HepG2 (cell line): ENCODE measurements at regions not wholly inside any gene's neighbourhood (a gene's known extent, or its start where the extent isn't known, plus 50 kb on each side); places are given as distances from the start of the nearest gene placed in this dataset.

Experiments
- CBFB ChIP-seq: sonication (generic); formaldehyde crosslinking; IDR thresholded peaks from 2 replicates; pipeline ENCODE4 v1.4.0; 2020; ENCODE audit warnings: missing genetic modification reagents
- GABPB1 ChIP-seq: IDR thresholded peaks from 2 replicates; pipeline ENCODE4 v1.6.1; 2016; ENCODE audit warnings: mild to moderate bottlenecking, missing genetic modification reagents, moderate library complexity, missing compliant biosample characterization
- NRL ChIP-seq: sonication (generic); formaldehyde crosslinking; IDR thresholded peaks from 2 replicates; pipeline ENCODE4 v1.5.0; 2020; ENCODE audit warnings: missing genetic modification reagents, mild to moderate bottlenecking, moderate library complexity, borderline replicate concordance
- SALL2 ChIP-seq: sonication (generic); formaldehyde crosslinking; IDR thresholded peaks from 2 replicates; pipeline ENCODE4 v1.8.1; 2023; ENCODE audit warnings: mild to moderate bottlenecking, missing genetic modification reagents, inconsistent platforms
- ZNF354B ChIP-seq: sonication (generic); formaldehyde crosslinking; IDR thresholded peaks from 2 replicates; pipeline ENCODE4 v1.8.0; 2022; ENCODE audit warnings: mild to moderate bottlenecking, missing genetic modification reagents
- TF ChIP-seq, protein P1 (sequence below): sonication (generic); formaldehyde crosslinking; IDR thresholded peaks from 2 replicates; pipeline ENCODE4 v1.5.0; 2020; ENCODE audit warnings: mild to moderate bottlenecking, missing genetic modification reagents, moderate library complexity
- TF ChIP-seq, protein P2 (sequence below), 2 experiments: IDR thresholded peaks; 2 replicates each; pipeline ENCODE4 v1.6.1; 2011 to 2012; ENCODE audit warnings: low read length in 2 of 2, borderline replicate concordance in 1 of 2, low read depth in 1 of 2, mild to moderate bottlenecking in 1 of 2, moderate library complexity in 1 of 2
- TF ChIP-seq, protein P3 (sequence below): sonication (generic); formaldehyde crosslinking; IDR thresholded peaks from 2 replicates; pipeline ENCODE4 v1.4.0; 2020; ENCODE audit warnings: missing genetic modification reagents

- TF ChIP-seq, protein P1, sequence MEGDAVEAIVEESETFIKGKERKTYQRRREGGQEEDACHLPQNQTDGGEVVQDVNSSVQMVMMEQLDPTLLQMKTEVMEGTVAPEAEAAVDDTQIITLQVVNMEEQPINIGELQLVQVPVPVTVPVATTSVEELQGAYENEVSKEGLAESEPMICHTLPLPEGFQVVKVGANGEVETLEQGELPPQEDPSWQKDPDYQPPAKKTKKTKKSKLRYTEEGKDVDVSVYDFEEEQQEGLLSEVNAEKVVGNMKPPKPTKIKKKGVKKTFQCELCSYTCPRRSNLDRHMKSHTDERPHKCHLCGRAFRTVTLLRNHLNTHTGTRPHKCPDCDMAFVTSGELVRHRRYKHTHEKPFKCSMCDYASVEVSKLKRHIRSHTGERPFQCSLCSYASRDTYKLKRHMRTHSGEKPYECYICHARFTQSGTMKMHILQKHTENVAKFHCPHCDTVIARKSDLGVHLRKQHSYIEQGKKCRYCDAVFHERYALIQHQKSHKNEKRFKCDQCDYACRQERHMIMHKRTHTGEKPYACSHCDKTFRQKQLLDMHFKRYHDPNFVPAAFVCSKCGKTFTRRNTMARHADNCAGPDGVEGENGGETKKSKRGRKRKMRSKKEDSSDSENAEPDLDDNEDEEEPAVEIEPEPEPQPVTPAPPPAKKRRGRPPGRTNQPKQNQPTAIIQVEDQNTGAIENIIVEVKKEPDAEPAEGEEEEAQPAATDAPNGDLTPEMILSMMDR (CRISPR knock-in tag) = no peak
- no peak for TF ChIP-seq SALL2 (CRISPR knock-in tag)
- TF ChIP-seq, protein P2, sequence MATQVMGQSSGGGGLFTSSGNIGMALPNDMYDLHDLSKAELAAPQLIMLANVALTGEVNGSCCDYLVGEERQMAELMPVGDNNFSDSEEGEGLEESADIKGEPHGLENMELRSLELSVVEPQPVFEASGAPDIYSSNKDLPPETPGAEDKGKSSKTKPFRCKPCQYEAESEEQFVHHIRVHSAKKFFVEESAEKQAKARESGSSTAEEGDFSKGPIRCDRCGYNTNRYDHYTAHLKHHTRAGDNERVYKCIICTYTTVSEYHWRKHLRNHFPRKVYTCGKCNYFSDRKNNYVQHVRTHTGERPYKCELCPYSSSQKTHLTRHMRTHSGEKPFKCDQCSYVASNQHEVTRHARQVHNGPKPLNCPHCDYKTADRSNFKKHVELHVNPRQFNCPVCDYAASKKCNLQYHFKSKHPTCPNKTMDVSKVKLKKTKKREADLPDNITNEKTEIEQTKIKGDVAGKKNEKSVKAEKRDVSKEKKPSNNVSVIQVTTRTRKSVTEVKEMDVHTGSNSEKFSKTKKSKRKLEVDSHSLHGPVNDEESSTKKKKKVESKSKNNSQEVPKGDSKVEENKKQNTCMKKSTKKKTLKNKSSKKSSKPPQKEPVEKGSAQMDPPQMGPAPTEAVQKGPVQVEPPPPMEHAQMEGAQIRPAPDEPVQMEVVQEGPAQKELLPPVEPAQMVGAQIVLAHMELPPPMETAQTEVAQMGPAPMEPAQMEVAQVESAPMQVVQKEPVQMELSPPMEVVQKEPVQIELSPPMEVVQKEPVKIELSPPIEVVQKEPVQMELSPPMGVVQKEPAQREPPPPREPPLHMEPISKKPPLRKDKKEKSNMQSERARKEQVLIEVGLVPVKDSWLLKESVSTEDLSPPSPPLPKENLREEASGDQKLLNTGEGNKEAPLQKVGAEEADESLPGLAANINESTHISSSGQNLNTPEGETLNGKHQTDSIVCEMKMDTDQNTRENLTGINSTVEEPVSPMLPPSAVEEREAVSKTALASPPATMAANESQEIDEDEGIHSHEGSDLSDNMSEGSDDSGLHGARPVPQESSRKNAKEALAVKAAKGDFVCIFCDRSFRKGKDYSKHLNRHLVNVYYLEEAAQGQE (IDR thresholded peaks at IDR 0.05; ENCODE audit: borderline replicate concordance in 1 of 2, low read depth in 1 of 2, low read length in 2 of 2) = no peak
- no peak for TF ChIP-seq ZNF354B (CRISPR knock-in tag)
- no peak for TF ChIP-seq CBFB (CRISPR knock-in tag)
- no peak for TF ChIP-seq GABPB1
- TF ChIP-seq, protein P3, sequence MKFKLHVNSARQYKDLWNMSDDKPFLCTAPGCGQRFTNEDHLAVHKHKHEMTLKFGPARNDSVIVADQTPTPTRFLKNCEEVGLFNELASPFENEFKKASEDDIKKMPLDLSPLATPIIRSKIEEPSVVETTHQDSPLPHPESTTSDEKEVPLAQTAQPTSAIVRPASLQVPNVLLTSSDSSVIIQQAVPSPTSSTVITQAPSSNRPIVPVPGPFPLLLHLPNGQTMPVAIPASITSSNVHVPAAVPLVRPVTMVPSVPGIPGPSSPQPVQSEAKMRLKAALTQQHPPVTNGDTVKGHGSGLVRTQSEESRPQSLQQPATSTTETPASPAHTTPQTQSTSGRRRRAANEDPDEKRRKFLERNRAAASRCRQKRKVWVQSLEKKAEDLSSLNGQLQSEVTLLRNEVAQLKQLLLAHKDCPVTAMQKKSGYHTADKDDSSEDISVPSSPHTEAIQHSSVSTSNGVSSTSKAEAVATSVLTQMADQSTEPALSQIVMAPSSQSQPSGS (CRISPR knock-in tag) = no peak
- no peak for TF ChIP-seq NRL (CRISPR knock-in tag)
Observed at GRCh38 chr20:21653628-21654027, 51.8 kb upstream of the PAX1 start.
